ENCODE measurements at regions not wholly inside any gene's neighbourhood (a gene's known extent, or its start where the extent isn't known, plus 50 kb on each side); places are given as distances from the start of the nearest gene placed in this dataset.
"Not testable (repeated sequence)": the region's sequence is repeated elsewhere in the genome, so short reads cannot be mapped to it uniquely, and the experiment has no call there.

DNA sequence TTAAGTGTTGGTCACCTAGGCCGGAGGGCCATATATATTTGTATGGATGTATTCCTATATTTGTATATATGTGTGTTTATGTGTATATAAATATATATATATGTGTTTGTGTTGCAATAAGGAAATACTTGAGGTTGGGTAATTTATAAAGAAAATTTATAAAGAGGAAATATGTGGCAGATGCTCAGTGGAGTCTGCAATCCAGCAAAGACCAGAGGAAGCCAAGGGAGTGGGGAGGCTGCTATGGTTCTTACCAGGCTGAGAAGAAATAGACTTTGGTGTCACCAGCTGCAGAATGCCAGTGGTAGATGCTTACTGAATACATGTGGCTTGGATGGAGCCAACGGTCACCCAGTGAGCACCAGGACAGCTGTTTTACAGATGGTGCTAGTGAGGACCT lies 97.4 kb upstream of the ELOVL5 start:
- no peak for DNase-seq (ENCODE audit: extremely low read depth in 1 of 2, low read depth in 1 of 2)

DNA sequence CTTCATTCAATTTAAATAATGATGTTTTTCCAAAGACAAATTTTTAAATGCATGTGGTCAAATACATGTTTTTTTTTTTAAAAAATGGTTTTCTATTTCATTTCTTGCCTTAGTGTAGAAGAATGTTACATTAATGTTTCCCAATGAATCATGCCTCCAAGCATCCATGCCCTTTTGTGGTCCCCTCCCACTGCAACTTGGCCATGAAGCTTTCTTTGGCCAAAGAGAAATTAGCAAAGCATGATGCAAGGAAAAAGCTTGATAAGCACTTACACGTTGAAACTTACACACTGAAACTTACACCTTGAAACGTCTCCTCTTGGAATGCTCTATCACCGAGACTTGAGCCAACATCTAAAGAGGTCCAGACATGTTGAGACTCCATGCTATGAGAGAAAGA lies 93.0 kb upstream of the ELOVL5 start:
- no peak for DNase-seq (ENCODE audit: extremely low read depth in 1 of 2, low read depth in 1 of 2)

DNA sequence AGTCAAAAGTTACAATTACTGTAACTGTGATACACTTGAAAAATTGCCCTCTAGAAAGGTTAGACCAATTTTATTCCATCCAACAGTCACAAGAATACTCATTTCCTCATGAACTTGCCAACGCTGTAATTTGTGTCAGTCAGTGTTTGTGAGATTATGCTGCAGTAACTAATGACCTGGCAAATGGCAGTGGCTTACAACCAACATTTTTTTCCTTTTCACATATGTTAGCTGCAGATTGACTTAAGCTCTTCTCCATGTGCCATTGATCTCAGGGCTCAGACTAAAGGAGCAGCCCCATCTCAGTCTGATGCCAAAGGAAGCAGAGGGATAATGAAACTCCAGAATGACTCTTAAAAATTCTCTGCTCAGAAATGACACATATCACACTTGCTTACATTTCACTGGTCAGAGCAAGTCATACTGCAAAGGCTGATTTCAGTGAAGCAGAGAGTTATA lies 92.3 kb upstream of the ELOVL5 start:
- no peak for DNase-seq (ENCODE audit: extremely low read depth in 1 of 2, low read depth in 1 of 2)

- no peak for DNase-seq (ENCODE audit: extremely low read depth in 1 of 2, low read depth in 1 of 2)
Observed at GRCh38 chr6:53440336-53440945, 91.7 kb upstream of the ELOVL5 start.

DNA sequence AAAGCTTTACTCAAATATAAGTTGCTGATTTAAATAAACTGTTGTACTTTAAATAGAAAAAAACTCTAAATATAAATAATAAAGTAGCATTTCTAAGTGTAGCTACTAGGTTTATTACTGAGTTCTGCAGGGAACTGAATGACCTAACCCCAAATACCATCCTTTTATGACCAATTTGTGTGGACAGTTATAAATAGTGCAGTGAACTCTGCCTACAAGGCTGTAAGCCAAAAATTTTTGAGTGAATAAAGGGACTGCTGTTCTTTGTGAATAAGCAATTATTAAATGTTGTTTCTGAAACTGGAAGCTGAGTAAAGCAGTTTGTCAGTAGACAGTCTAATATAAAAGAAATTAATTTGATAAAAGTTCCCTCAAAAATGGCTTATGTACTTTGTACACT lies 90.8 kb upstream of the ELOVL5 start:
- no peak for DNase-seq (ENCODE audit: extremely low read depth in 1 of 2, low read depth in 1 of 2)

DNA sequence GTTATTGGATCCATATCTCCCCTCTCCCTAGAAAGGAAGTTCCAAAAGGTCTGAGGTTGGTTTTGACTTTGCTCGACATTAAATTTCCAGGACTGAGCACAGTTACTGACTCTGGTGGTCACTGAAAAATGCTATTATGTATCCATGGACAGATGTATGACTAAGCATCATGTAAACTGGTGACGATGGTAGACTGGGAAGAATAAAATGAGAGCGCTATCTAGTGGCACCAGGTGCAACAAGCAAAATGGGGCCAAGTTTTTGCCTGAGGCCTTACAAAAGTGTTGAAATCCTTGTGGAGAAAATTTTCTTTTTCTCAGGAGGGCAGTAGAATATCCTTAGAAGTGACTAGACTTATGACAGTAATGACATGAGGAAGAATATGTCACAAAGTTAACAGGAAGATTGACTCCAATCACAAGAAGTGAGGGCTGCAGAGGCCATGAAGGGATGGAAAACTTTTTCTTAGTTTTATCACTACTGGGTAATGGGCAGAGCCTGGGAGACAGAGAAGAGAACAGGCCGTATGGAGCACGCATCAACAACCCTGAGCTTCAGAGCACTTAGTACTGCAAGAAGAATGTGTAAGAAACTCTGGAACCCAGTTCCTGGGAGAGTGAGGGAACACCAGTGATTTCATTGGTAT lies 88.9 kb upstream of the ELOVL5 start:
- no peak for DNase-seq (ENCODE audit: extremely low read depth in 1 of 2, low read depth in 1 of 2)

DNA sequence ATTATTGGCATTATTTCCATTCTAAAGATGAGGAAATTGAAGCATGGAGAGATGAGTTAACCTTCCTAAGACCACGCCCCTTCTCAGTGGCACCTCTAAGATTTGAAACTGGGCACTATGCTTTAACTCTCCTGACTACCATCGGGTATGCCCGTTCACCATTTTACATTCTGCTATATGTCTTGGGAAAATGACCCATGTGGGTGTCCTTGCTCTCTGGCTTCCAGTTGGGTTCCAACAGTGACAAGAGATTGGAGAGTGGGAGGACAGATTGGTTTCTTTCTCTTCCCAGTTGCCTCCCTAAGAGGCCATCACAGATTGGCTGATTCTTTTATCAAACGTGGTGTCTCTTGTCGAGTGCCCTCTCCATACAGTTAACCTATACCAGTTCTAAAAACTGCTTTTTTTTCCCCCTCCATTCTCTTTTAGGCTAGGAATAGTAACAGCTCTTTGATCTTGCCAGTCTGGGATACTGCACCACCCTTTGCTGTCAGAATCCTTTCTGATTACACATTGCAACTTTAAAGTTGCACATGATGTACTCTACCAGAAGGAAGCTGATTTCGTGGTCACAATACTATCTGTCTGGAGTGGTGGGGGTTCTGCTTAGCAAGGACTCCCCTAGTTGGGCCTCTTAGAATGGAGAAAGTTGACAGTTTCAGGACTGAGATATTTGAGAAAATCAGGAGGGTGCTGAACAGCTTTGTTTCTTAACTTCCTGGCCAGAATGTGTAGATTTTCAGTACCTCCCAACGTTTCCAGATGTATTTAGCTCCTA lies 88.0 kb upstream of the ELOVL5 start:
- no peak for DNase-seq (ENCODE audit: extremely low read depth in 1 of 2, low read depth in 1 of 2)

DNA sequence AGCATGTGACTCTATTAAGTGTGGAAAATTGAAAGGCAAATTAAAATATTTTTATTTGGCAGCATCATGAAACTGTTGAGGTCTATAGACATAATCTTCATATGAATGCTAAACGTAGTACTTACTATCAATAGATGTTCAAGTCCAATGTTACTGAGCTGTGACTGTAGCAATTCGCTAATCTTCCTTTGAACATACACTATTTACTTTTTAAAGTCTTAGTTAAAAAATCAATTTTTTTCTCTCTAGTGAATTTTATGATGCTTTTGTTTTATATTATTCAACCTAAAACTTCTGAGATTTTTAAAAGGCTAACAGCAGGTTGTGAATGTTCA lies 85.2 kb upstream of the ELOVL5 start:
- no peak for DNase-seq (ENCODE audit: extremely low read depth in 1 of 2, low read depth in 1 of 2)

DNA sequence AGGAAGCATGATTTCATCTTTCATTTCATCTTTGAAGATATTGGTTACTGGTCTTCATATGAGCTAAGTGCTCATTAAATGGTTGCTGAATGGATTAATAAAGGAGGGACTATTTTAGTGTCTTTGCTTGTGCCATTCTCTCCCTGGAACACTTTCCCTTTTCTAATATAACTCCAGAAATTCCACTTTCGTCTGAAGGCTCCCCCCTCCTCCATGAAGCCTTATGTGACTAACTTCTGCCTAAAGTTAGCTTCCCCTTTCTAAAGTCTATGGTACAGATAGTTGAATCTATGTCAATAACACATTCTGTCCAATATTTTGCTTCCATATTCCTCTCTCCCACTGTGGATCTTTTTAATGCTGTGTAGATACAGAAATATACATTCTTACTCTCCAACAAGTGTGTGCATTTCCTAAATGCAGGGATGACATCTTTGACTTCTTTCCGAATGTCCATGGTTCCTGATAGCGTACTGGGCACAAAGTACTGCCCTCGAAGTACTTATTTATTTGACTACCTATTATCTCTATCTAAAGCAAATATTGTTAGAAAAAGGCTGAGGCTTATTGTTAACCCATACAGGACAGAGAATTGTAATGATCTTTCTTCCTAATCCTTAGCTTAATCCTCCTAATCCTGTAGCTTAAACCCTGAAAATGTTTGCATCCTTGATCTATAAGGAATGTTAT lies 84.7 kb upstream of the ELOVL5 start:
- no peak for DNase-seq (ENCODE audit: extremely low read depth in 1 of 2, low read depth in 1 of 2)

- DNase-seq (ENCODE audit: extremely low read depth in 1 of 2, low read depth in 1 of 2), result no peak
Observed at GRCh38 chr6:53432318-53433161, 83.8 kb upstream of the ELOVL5 start.

GRCh38 chr6:53431704-53432103 lies 83.0 kb upstream of the ELOVL5 start:
- DNase-seq (ENCODE audit: extremely low read depth in 1 of 2, low read depth in 1 of 2), result no peak

- DNase-seq (ENCODE audit: extremely low read depth in 1 of 2, low read depth in 1 of 2), result no peak
Observed at GRCh38 chr6:53429401-53429800, 80.7 kb upstream of the ELOVL5 start.

- DNase-seq (ENCODE audit: extremely low read depth in 1 of 2, low read depth in 1 of 2), result no peak
Observed at GRCh38 chr6:53428886-53429285, 80.1 kb upstream of the ELOVL5 start.

- DNase-seq (ENCODE audit: extremely low read depth in 1 of 2, low read depth in 1 of 2), result no peak
Observed at GRCh38 chr6:53426667-53427270, 78.0 kb upstream of the ELOVL5 start.

GRCh38 chr6:53426117-53426516 lies 77.4 kb upstream of the ELOVL5 start:
- DNase-seq (ENCODE audit: extremely low read depth in 1 of 2, low read depth in 1 of 2), result no peak

DNA sequence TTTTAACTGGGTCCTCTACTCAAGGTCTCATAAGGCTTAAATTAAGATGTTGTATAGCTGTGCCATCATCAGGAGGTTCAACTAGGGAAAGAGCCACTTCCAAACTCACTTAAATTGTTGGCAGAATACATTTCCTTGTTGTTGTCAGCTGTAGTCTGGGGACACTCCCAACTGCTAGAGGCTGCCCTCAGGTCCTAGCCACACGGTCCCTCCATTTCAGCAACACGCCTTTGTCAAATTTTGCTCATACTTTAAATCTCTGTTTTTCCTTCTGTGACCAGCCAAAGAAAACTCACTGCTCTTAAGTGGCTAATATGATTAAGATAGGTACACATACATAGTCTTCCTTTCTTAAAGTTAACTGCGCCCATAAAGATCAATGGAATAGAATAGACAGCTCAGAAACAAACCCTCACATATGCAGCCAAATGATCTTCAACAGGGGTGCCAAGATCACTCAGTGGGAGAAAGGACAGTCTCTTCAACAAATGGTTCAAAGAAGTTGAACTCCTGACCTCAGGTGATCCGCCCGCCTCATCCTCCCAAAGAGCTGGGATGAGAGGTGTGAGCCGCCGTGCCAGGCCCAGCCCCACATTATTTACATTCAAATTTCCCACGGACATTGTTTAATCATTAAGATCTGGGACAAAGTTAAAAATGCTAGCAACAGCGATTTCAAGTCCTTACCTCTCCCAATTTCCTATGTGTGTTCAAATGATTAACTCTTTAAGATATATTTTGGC lies 76.4 kb upstream of the ELOVL5 start:
- no peak for DNase-seq (ENCODE audit: extremely low read depth in 1 of 2, low read depth in 1 of 2)

- DNase-seq (ENCODE audit: extremely low read depth in 1 of 2, low read depth in 1 of 2), result no peak
Observed at GRCh38 chr6:53424300-53424699, 75.5 kb upstream of the ELOVL5 start.

- DNase-seq (ENCODE audit: extremely low read depth in 1 of 2, low read depth in 1 of 2), result not testable (repeated sequence)
Observed at GRCh38 chr6:53423560-53423959, 74.8 kb upstream of the ELOVL5 start.

- no peak for DNase-seq (ENCODE audit: extremely low read depth in 1 of 2, low read depth in 1 of 2)
Observed at GRCh38 chr6:53419026-53419425, 70.3 kb upstream of the ELOVL5 start.

DNA sequence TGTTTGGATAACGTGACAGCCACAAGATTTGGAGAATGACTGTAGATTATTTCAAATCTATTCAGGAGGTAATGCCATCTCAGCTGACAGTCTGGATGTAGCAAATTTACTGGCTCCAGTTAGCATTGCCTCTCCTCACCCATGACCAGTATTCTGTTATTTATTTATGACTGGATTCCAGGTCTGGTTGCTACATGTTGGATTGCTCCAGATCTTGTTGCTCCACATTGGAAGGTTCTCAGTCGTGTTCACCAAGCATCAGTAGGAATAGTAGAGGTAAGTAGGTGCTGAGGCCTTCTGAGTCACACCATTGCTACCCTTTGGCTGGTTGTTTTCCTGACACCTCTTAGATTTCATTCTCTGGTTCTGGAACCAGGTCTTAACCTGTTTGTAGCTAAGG lies 69.5 kb upstream of the ELOVL5 start:
- DNase-seq (ENCODE audit: extremely low read depth in 1 of 2, low read depth in 1 of 2), result no peak

All from stimulated activated CD8-positive, alpha-beta memory T cell treated with anti-CD3 and anti-CD28 coated beads, Interleukin-7, amount 100 ng/mL, for 48 hours (primary cell).